ENCODE measurements at regions not wholly inside any gene's neighbourhood (a gene's known extent, or its start where the extent isn't known, plus 50 kb on each side); places are given as distances from the start of the nearest gene placed in this dataset.
A peak's percentile ranks its signal among the peaks of the same experiment; 100 is the strongest.

- TF ChIP-seq POLR2A (IDR thresholded peaks at IDR 0.05; ENCODE audit: low read depth, low read length) (no peak), POLR2AphosphoS5 (IDR thresholded peaks at IDR 0.05; ENCODE audit: low read depth, low read length) (no peak), TAF1 (IDR thresholded peaks at IDR 0.05; ENCODE audit: low read depth, low read length) (no peak), POU2F2 (IDR thresholded peaks at IDR 0.05; ENCODE audit: low read depth, low read length) (no peak), SPI1 (IDR thresholded peaks at IDR 0.05; ENCODE audit: low read depth, low read length) (peak; percentile 81), PAX5 (IDR thresholded peaks at IDR 0.05; ENCODE audit: insufficient read depth, low read length, severe bottlenecking) (no peak)
These were observed 429.1 kb upstream of the PKDCC start for GRCh38 chr2:41618754-41619153.
